HCT116 (cell line): ENCODE measurements at regions not wholly inside any gene's neighbourhood (a gene's known extent, or its start where the extent isn't known, plus 50 kb on each side); places are given as distances from the start of the nearest gene placed in this dataset.

Source experiments
- ATAC-seq: fragments of 200-7000 bp; cut with Tn5 transposase; 2 replicates; pipeline ENCODE4 v1.9.1; 2020; ENCODE audit warnings: mild to moderate bottlenecking, moderate library complexity
- BruUV-seq: library from RNA; stranded (reverse); fragments of 400-500 nt; replicated peaks from 2 replicates; lab custom pipeline; 2021; lab: Mats Ljungman, UMichigan
- CTCF ChIA-PET: fragments of 300-600 bp; sonication (Branson Sonifier 250); formaldehyde crosslinking; loops from one replicate; lab custom pipeline; 2021; ENCODE audit warnings: antibody characterized with exemption; lab: Charles Lee
- POLR2A ChIA-PET: fragments of 300-600, 350-600 bp; sonication (Branson Sonifier 250); formaldehyde crosslinking; loops from one replicate; lab custom pipeline; 2021; ENCODE audit warnings: antibody characterized with exemption; lab: Charles Lee
- RAD21 ChIA-PET, 2 experiments: fragments of 300-600 bp; sonication (Branson Sonifier 250); formaldehyde crosslinking; loops; one replicate each; lab custom pipeline; 2023; ENCODE audit warnings: low total read pairs in 2 of 2; ENCODE audit not compliant: uncharacterized antibody in 2 of 2, unreplicated experiment in 2 of 2, low non-redundant PET in 1 of 2; lab: Charles Lee
- DNase-seq: peaks from one replicate; pipeline ENCODE4 v3.0.0-alpha.2; 2010; ENCODE audit warnings: low read depth, low spot score
- H2AFZ ChIP-seq: fragments of 200-600 bp; shearing (Covaris generic), sonication (generic); 2 replicates; pipeline ENCODE4 v1.6.1; 2017; ENCODE audit warnings: low read depth, mixed run types, mixed read lengths, antibody characterized with exemption, low read length; ENCODE audit not compliant: poor library complexity, severe bottlenecking
- H3K27ac ChIP-seq: 2 replicates; pipeline ENCODE4 v1.5.1; 2012; ENCODE audit warnings: low read depth, low read length
- H3K27me3 ChIP-seq: fragments of 200-600 bp; sonication (generic); 2 replicates; pipeline ENCODE4 v1.6.1; 2016; ENCODE audit warnings: mixed run types, low read length, mixed read lengths; ENCODE audit not compliant: insufficient read depth
- H3K36me3 ChIP-seq, 2 experiments: fragments of 200-500 bp in 1 of 2; fragments of 200-600 bp in 1 of 2; sonication (Bioruptor generic) in 1 of 2; sonication (generic) in 1 of 2; 2 replicates each; pipeline versions ENCODE4 v1.5.1 to v1.6.1; 2014 to 2016; ENCODE audit warnings: low read length in 2 of 2, inconsistent platforms in 1 of 2, mixed read lengths in 1 of 2, mixed run types in 1 of 2; ENCODE audit not compliant: insufficient read depth in 2 of 2, control insufficient read depth in 1 of 2
- H3K4me1 ChIP-seq, 2 experiments: fragments of 200-600 bp in 1 of 2; sonication (generic) in 1 of 2; 2 replicates each; pipeline versions ENCODE4 v1.5.1 to v1.6.1; 2012 to 2017; ENCODE audit warnings: low read length in 2 of 2, inconsistent platforms in 1 of 2, mild to moderate bottlenecking in 1 of 2, mixed read lengths in 1 of 2, mixed run types in 1 of 2, moderate library complexity in 1 of 2; ENCODE audit not compliant: insufficient read depth in 2 of 2, control insufficient read depth in 1 of 2
- H3K4me2 ChIP-seq: fragments of 200-600 bp; sonication (generic); 2 replicates; pipeline ENCODE4 v1.6.1; 2017; ENCODE audit warnings: mixed run types, low read length, mixed read lengths
- H3K4me3 ChIP-seq, 2 experiments: fragments of 200-600 bp in 1 of 2; sonication (generic) in 1 of 2; replicated peaks in 1 of 2; 2 replicates each; pipeline ENCODE4 v1.5.1; 2011 to 2016; ENCODE audit warnings: low read length in 2 of 2, control low read depth in 1 of 2, low read depth in 1 of 2, mild to moderate bottlenecking in 1 of 2, mixed read lengths in 1 of 2, mixed run types in 1 of 2
- H3K79me2 ChIP-seq: fragments of 200-600 bp; sonication (generic); 2 replicates; pipeline ENCODE4 v1.6.1; 2017; ENCODE audit warnings: mild to moderate bottlenecking, mixed run types, low read length, moderate library complexity, mixed read lengths; ENCODE audit not compliant: insufficient read depth
- H3K9ac ChIP-seq: fragments of 200-600 bp; sonication (generic); 2 replicates; pipeline ENCODE4 v1.6.1; 2016; ENCODE audit warnings: low read length, mixed read lengths
- H3K9me2 ChIP-seq: fragments of 200-600 bp; sonication (generic), shearing (Covaris generic); 2 replicates; pipeline ENCODE4 v1.6.1; 2017; ENCODE audit warnings: mixed run types, mild to moderate bottlenecking, moderate library complexity; ENCODE audit not compliant: insufficient read depth
- H3K9me3 ChIP-seq, 2 experiments: fragments of 200-500 bp in 1 of 2; fragments of 200-600 bp in 1 of 2; sonication (Bioruptor generic) in 1 of 2; sonication (generic) in 1 of 2; 2 replicates each; pipeline ENCODE4 v1.6.1; 2014 to 2017; ENCODE audit warnings: low read length in 2 of 2, mixed read lengths in 2 of 2, inconsistent platforms in 1 of 2, low read depth in 1 of 2, mild to moderate bottlenecking in 1 of 2, mixed run types in 1 of 2, moderate library complexity in 1 of 2; ENCODE audit not compliant: control insufficient read depth in 1 of 2, insufficient read depth in 1 of 2
- H4K20me1 ChIP-seq: fragments of 200-600 bp; sonication (generic), shearing (Covaris generic); 2 replicates; pipeline ENCODE4 v1.6.1; 2017; ENCODE audit warnings: mixed run types, mild to moderate bottlenecking, moderate library complexity; ENCODE audit not compliant: insufficient read depth
- CBX3 ChIP-seq: IDR thresholded peaks from 2 replicates; pipeline ENCODE4 v1.6.1; 2012; ENCODE audit warnings: low read depth
- CEBPB ChIP-seq: IDR thresholded peaks from 2 replicates; pipeline ENCODE4 v1.6.1; 2012; ENCODE audit warnings: low read depth
- EGR1 ChIP-seq: IDR thresholded peaks from 2 replicates; pipeline ENCODE4 v1.6.1; 2012; ENCODE audit warnings: low read depth
- ELF1 ChIP-seq: IDR thresholded peaks from 2 replicates; pipeline ENCODE4 v1.6.1; 2012; ENCODE audit warnings: low read depth, borderline replicate concordance
- EZH2phosphoT487 ChIP-seq: fragments of 200-600 bp; IDR thresholded peaks from 2 replicates; pipeline ENCODE4 v1.6.1; 2018; ENCODE audit warnings: antibody characterized with exemption, borderline replicate concordance
- FOSL1 ChIP-seq: IDR thresholded peaks from 2 replicates; pipeline ENCODE4 v1.6.1; 2012; ENCODE audit warnings: low read depth
- JUND ChIP-seq: IDR thresholded peaks from 2 replicates; pipeline ENCODE4 v1.6.1; 2012
- POLR2A ChIP-seq: IDR thresholded peaks from 2 replicates; pipeline ENCODE4 v1.7.0; 2011; ENCODE audit warnings: borderline replicate concordance; ENCODE audit not compliant: insufficient read depth, insufficient read length; ENCODE audit errors: extremely low read depth
- POLR2AphosphoS5 ChIP-seq: IDR thresholded peaks from 2 replicates; pipeline ENCODE4 v1.6.1; 2011; ENCODE audit warnings: mild to moderate bottlenecking, low read depth, low read length, moderate library complexity
- RAD21 ChIP-seq: IDR thresholded peaks from 2 replicates; pipeline ENCODE4 v1.6.1; 2012; ENCODE audit warnings: low read depth, mild to moderate bottlenecking
- REST ChIP-seq: IDR thresholded peaks from 2 replicates; pipeline ENCODE4 v1.6.1; 2012; ENCODE audit warnings: low read depth
- SIN3A ChIP-seq: IDR thresholded peaks from 2 replicates; pipeline ENCODE4 v1.6.1; 2012; ENCODE audit warnings: low read depth
- SP1 ChIP-seq: IDR thresholded peaks from 2 replicates; pipeline ENCODE4 v1.6.1; 2012; ENCODE audit warnings: low read depth
- SRF ChIP-seq: IDR thresholded peaks from 2 replicates; pipeline ENCODE4 v1.6.1; 2012; ENCODE audit warnings: low read depth
- YY1 ChIP-seq: IDR thresholded peaks from 2 replicates; pipeline ENCODE4 v1.6.1; 2011; ENCODE audit warnings: low read length, low read depth, moderate library complexity, mild to moderate bottlenecking; ENCODE audit not compliant: insufficient replicate concordance; ENCODE audit errors: extremely low read depth
- ZBTB33 ChIP-seq: IDR thresholded peaks from 2 replicates; pipeline ENCODE4 v1.6.1; 2011; ENCODE audit warnings: mild to moderate bottlenecking, low read length, moderate library complexity; ENCODE audit not compliant: insufficient replicate concordance; ENCODE audit errors: extremely low read depth
- ZFX ChIP-seq: fragments of 450-650 bp; IDR thresholded peaks from 2 replicates; pipeline ENCODE4 v1.6.1; 2017
- ZNF274 ChIP-seq: fragments of 200-500 bp; sonication (Bioruptor generic); IDR thresholded peaks from 2 replicates; pipeline ENCODE4 v1.6.1; 2014; ENCODE audit warnings: mild to moderate bottlenecking, low read depth, low read length, inconsistent platforms
- intact Hi-C: fragments of 100-400 bp; cut with micrococcal nuclease; formaldehyde crosslinking; loops from 2 replicates; pipeline ENCODE4 v1.10.0; 2022

DNA sequence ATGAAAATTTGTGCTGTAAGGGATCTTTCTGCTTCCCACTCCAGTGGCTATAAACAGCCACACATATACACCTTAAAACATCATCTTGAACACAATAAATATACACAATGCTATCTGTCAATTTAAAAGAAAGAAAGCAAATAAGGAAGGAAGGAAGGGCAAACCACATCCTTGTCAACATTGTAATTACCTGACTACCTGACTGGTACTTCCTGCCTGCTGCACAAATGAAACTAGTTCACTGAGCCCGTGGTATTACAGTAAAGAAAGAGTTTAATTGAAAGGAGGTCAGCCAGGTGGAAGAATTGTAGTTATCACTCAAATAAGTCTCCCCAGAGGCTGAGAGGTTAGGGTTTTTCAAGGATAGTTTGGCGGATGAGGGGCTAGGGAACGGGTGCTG is 344.4 kb upstream of the ASIC2 start:
- TF ChIP-seq ZNF274, result no peak
- TF ChIP-seq YY1, result no peak
- TF ChIP-seq ZFX, result no peak
- no peak for TF ChIP-seq CEBPB
- TF ChIP-seq ZBTB33, result no peak
- no peak for TF ChIP-seq EGR1
- TF ChIP-seq POLR2AphosphoS5, result no peak
- TF ChIP-seq SIN3A, result no peak
- TF ChIP-seq EZH2phosphoT487, result no peak
- TF ChIP-seq RAD21, result no peak
- TF ChIP-seq SRF, result no peak
- no peak for TF ChIP-seq ELF1
- no peak for TF ChIP-seq FOSL1
- TF ChIP-seq REST, result no peak
- TF ChIP-seq JUND, result no peak
- no peak for TF ChIP-seq SP1
- no peak for TF ChIP-seq CBX3
- TF ChIP-seq POLR2A, result no peak
- Histone ChIP-seq H3K4me3 (no peak overlapping the region), H3K79me2 (no peaks in the 10 kb centered on the region), H3K9me3 (peaks cover 0 to 7% of the 10 kb centered on the region in 2 experiments; a peak in 1 of 4 replicates), H3K27ac (no peak overlapping the region), H3K9me2 (no peaks in the 10 kb centered on the region), H4K20me1 (no peaks in the 10 kb centered on the region), H3K27me3 (no peaks in the 10 kb centered on the region), H2AFZ (no peak overlapping the region), H3K4me2 (no peak overlapping the region), H3K9ac (no peak overlapping the region), H3K4me1 (no peaks in the 10 kb centered on the region), H3K36me3 (no peaks in the 10 kb centered on the region)
- DNase-seq (no peak), ATAC-seq (no peak)
- ChIA-PET POLR2A (no interaction called here), RAD21 (no interaction called here), CTCF (no interaction called here)
- BruUV-seq, result no TSS peak
- intact Hi-C loops, result no loop called here
